HEK293 (cell line): ENCODE measurements at regions not wholly inside any gene's neighbourhood (a gene's known extent, or its start where the extent isn't known, plus 50 kb on each side); places are given as distances from the start of the nearest gene placed in this dataset.

Experiments used
- CTCF ChIA-PET: fragments of 350-600 bp; formaldehyde crosslinking; extraction: SDS; loops from one replicate; lab custom pipeline; 2021; ENCODE audit warnings: antibody characterized with exemption; lab: Yijun Ruan, JAX
- POLR2A ChIA-PET: fragments of 300-600 bp; formaldehyde crosslinking; extraction: SDS; loops from one replicate; lab custom pipeline; 2020; ENCODE audit warnings: antibody characterized with exemption, inconsistent platforms; lab: Yijun Ruan, JAX
- H3K27ac ChIP-seq: fragments of 200-500 bp; sonication (Bioruptor generic); 2 replicates; pipeline ENCODE4 v1.5.1; 2014; ENCODE audit warnings: low read depth, low read length, control low read depth, inconsistent platforms; ENCODE audit errors: extremely low read depth
- H3K36me3 ChIP-seq, 2 experiments: fragments of 200-500 bp in 1 of 2; sonication (Bioruptor generic) in 1 of 2; 1 replicate in 1 of 2; 2 replicates in 1 of 2; pipeline ENCODE4 v1.5.1; 2014 to 2017; ENCODE audit warnings: inconsistent platforms in 2 of 2, low read length in 2 of 2; ENCODE audit not compliant: control insufficient read depth in 2 of 2, insufficient read depth in 1 of 2
- H3K4me1 ChIP-seq: fragments of 200-500 bp; sonication (Bioruptor generic); 2 replicates; pipeline ENCODE4 v1.5.1; 2014; ENCODE audit warnings: mild to moderate bottlenecking, low read length, inconsistent platforms; ENCODE audit not compliant: control insufficient read depth, insufficient read depth
- H3K4me3 ChIP-seq: 2 replicates; pipeline ENCODE4 v1.5.1; 2011; ENCODE audit warnings: low read depth, mild to moderate bottlenecking, control low read depth, low read length, moderate library complexity
- H3K9me3 ChIP-seq: fragments of 200-500 bp; sonication (Bioruptor generic); 2 replicates; pipeline ENCODE4 v1.5.1; 2014; ENCODE audit warnings: low read depth, low read length, inconsistent platforms; ENCODE audit not compliant: control insufficient read depth, insufficient read depth
- HIC1 ChIP-seq: fragments of 450-650 bp; formaldehyde crosslinking; IDR thresholded peaks from 2 replicates; pipeline ENCODE4 v1.5.1; 2016; ENCODE audit warnings: missing biosample characterization, missing genetic modification characterization
- MEIS1 ChIP-seq: sonication (generic); formaldehyde crosslinking; IDR thresholded peaks from 2 replicates; pipeline ENCODE4 v1.8.1; 2022; ENCODE audit warnings: missing genetic modification reagents, mild to moderate bottlenecking, borderline replicate concordance
- PBX3 ChIP-seq: sonication (generic); formaldehyde crosslinking; IDR thresholded peaks from 2 replicates; pipeline ENCODE4 v1.8.1; 2022; ENCODE audit warnings: mild to moderate bottlenecking, moderate library complexity, missing genetic modification reagents
- TCF7L2 ChIP-seq: IDR thresholded peaks from 2 replicates; pipeline ENCODE4 v1.6.1; 2011; ENCODE audit warnings: low read depth, mild to moderate bottlenecking, inconsistent platforms, low read length, moderate library complexity, borderline replicate concordance
- ZBTB8A ChIP-seq: fragments of 450-650 bp; formaldehyde crosslinking; IDR thresholded peaks from 2 replicates; pipeline ENCODE4 v1.5.1; 2016; ENCODE audit warnings: missing biosample characterization, missing genetic modification characterization
- ZNF138 ChIP-seq: fragments of 450-650 bp; formaldehyde crosslinking; IDR thresholded peaks from 2 replicates; pipeline ENCODE4 v1.5.1; 2016; ENCODE audit warnings: missing biosample characterization, missing genetic modification characterization, borderline replicate concordance
- ZNF239 ChIP-seq: fragments of 450-650 bp; formaldehyde crosslinking; IDR thresholded peaks from 2 replicates; pipeline ENCODE4 v1.5.1; 2016; ENCODE audit warnings: missing biosample characterization, missing genetic modification characterization
- ZNF292 ChIP-seq: fragments of 450-650 bp; formaldehyde crosslinking; IDR thresholded peaks from 2 replicates; pipeline ENCODE4 v1.5.1; 2016; ENCODE audit warnings: low read depth, missing biosample characterization, missing genetic modification characterization, borderline replicate concordance
- ZNF362 ChIP-seq: fragments of 450-650 bp; formaldehyde crosslinking; IDR thresholded peaks from 2 replicates; pipeline ENCODE4 v1.5.1; 2016; ENCODE audit warnings: missing biosample characterization, missing genetic modification characterization
- ZNF488 ChIP-seq: fragments of 450-650 bp; formaldehyde crosslinking; IDR thresholded peaks from 2 replicates; pipeline ENCODE4 v1.5.1; 2016; ENCODE audit warnings: missing biosample characterization, missing genetic modification characterization
- ZNF549 ChIP-seq: fragments of 450-650 bp; IDR thresholded peaks from 2 replicates; pipeline ENCODE4 v1.5.1; 2018; ENCODE audit warnings: missing biosample characterization, missing genetic modification characterization, mild to moderate bottlenecking, inconsistent platforms, moderate library complexity
- ZNF555 ChIP-seq: fragments of 450-650 bp; formaldehyde crosslinking; conservative IDR thresholded peaks from 2 replicates; pipeline ENCODE4 v1.5.1; 2017; ENCODE audit warnings: missing biosample characterization, mild to moderate bottlenecking, missing genetic modification characterization, inconsistent platforms
- ZNF639 ChIP-seq: fragments of 450-650 bp; formaldehyde crosslinking; IDR thresholded peaks from 2 replicates; pipeline ENCODE4 v1.5.1; 2016; ENCODE audit warnings: missing biosample characterization, missing genetic modification characterization
- ZNF658 ChIP-seq: fragments of 450-650 bp; formaldehyde crosslinking; IDR thresholded peaks from 2 replicates; pipeline ENCODE4; 2016; ENCODE audit warnings: missing biosample characterization, missing genetic modification characterization
- ZNF677 ChIP-seq: fragments of 450-650 bp; IDR thresholded peaks from 2 replicates; pipeline ENCODE4 v1.5.0; 2018; ENCODE audit warnings: missing biosample characterization, mild to moderate bottlenecking, missing genetic modification characterization, moderate library complexity
- ZNF701 ChIP-seq: fragments of 450-650 bp; formaldehyde crosslinking; IDR thresholded peaks from 2 replicates; pipeline ENCODE4 v1.5.1; 2016; ENCODE audit warnings: missing biosample characterization, missing genetic modification characterization
- ZNF76 ChIP-seq: fragments of 450-650 bp; formaldehyde crosslinking; IDR thresholded peaks from 2 replicates; pipeline ENCODE4; 2016; ENCODE audit warnings: low read depth, missing biosample characterization, missing genetic modification characterization, borderline replicate concordance
- ZNF776 ChIP-seq: fragments of 450-650 bp; formaldehyde crosslinking; IDR thresholded peaks from 2 replicates; pipeline ENCODE4 v1.5.0; 2017; ENCODE audit warnings: missing biosample characterization, missing genetic modification characterization, borderline replicate concordance
- ZXDB ChIP-seq: fragments of 450-650 bp; formaldehyde crosslinking; IDR thresholded peaks from 2 replicates; pipeline ENCODE4 v1.5.1; 2016; ENCODE audit warnings: missing biosample characterization, missing genetic modification characterization

GRCh38 chr2:228720895-228721294 is 539.4 kb upstream of the SPHKAP start:
- H3K36me3 ChIP-seq, result no peaks in the 10 kb centered on the region
- H3K9me3 ChIP-seq, result no peaks in the 10 kb centered on the region
- POLR2A ChIA-PET, result no interaction called here
- TF ChIP-seq ZNF488 (tag by site-specific recombination), result no peak
- no peak for TF ChIP-seq TCF7L2
- no peak for TF ChIP-seq MEIS1
- TF ChIP-seq ZNF658 (tag by site-specific recombination), result no peak
- no peak for TF ChIP-seq ZNF76 (tag by site-specific recombination)
- no peak for TF ChIP-seq ZNF701 (tag by site-specific recombination)
- no peak for TF ChIP-seq ZNF555
- TF ChIP-seq HIC1, result no peak
- no peak for TF ChIP-seq ZNF239 (tag by site-specific recombination)
- TF ChIP-seq ZNF639, result no peak
- TF ChIP-seq ZNF549, result no peak
- TF ChIP-seq, all 188 proteins: peak for 0
- no peaks in the 10 kb centered on the region for H3K4me1 ChIP-seq
- CTCF ChIA-PET, result no interaction called here
- no peak overlapping the region for H3K27ac ChIP-seq
- no peak overlapping the region for H3K4me3 ChIP-seq

GRCh38 chr2:228709788-228710371 is 528.4 kb upstream of the SPHKAP start:
- Histone ChIP-seq H3K27ac (no peak overlapping the region), H3K4me3 (no peak overlapping the region), H3K36me3 (no peaks in the 10 kb centered on the region), H3K4me1 (no peaks in the 10 kb centered on the region), H3K9me3 (no peaks in the 10 kb centered on the region)
- ChIA-PET POLR2A (no interaction called here), CTCF (no interaction called here)
- TF ChIP-seq PBX3 (CRISPR knock-in tag) (no peak), ZNF362 (tag by site-specific recombination) (no peak), ZXDB (tag by site-specific recombination) (no peak), ZNF776 (no peak), ZNF677 (tag by site-specific recombination) (no peak), ZNF292 (no peak), ZBTB8A (tag by site-specific recombination) (no peak), ZNF138 (no peak)
